SK-N-MC (cell line): ENCODE measurements at regions not wholly inside any gene's neighbourhood (a gene's known extent, or its start where the extent isn't known, plus 50 kb on each side); places are given as distances from the start of the nearest gene placed in this dataset.

Experiments used
- EZH2 ChIP-seq: fragments of 200-600 bp; sonication (generic); IDR thresholded peaks from one replicate; pipeline ENCODE4 v1.6.1; 2017; ENCODE audit warnings: antibody characterized with exemption
- POLR2AphosphoS5 ChIP-seq: IDR thresholded peaks from 2 replicates; pipeline ENCODE4 v1.6.1; 2012; ENCODE audit warnings: mild to moderate bottlenecking, low read depth, low read length, borderline replicate concordance

- TF ChIP-seq EZH2 (no peak), POLR2AphosphoS5 (no peak)
Observed at GRCh38 chr7:41333511-41333910, 369.4 kb downstream of the INHBA start.
